Astrocyte (in vitro differentiated cells and primary cell): ENCODE measurements at regions not wholly inside any gene's neighbourhood (a gene's known extent, or its start where the extent isn't known, plus 50 kb on each side); places are given as distances from the start of the nearest gene placed in this dataset.

Source experiments
- DNase-seq: peaks from one replicate; pipeline ENCODE4 v3.0.0-alpha.2; 2010; ENCODE audit warnings: low read depth
- FAIRE-seq: peaks from 2 replicates; lab custom pipeline; 2011; peaks lifted over from hg19 to GRCh38; lab: Jason Lieb, UNC
- H2AFZ ChIP-seq: 2 replicates; pipeline ENCODE4 v1.6.0; 2012; ENCODE audit warnings: low read depth, low read length, inconsistent platforms
- H3K27ac ChIP-seq: 2 replicates; pipeline ENCODE4 v1.5.1; 2011; ENCODE audit warnings: low read depth, low read length, inconsistent platforms
- H3K27me3 ChIP-seq: 2 replicates; pipeline ENCODE4 v1.6.0; 2011; ENCODE audit warnings: low read length, inconsistent platforms; ENCODE audit not compliant: insufficient read depth
- H3K36me3 ChIP-seq: 2 replicates; pipeline ENCODE4 v1.5.1; 2011; ENCODE audit warnings: low read length, inconsistent platforms; ENCODE audit not compliant: insufficient read depth
- H3K4me1 ChIP-seq: 2 replicates; pipeline ENCODE4 v1.5.1; 2011; ENCODE audit warnings: low read length, inconsistent platforms; ENCODE audit not compliant: insufficient read depth
- H3K4me2 ChIP-seq: 2 replicates; pipeline ENCODE4 v1.6.0; 2012; ENCODE audit warnings: low read length, inconsistent platforms
- H3K4me3 ChIP-seq: 2 replicates; pipeline ENCODE4 v1.5.1; 2011; ENCODE audit warnings: low read depth, mild to moderate bottlenecking, low read length, inconsistent platforms; ENCODE audit not compliant: insufficient read depth
- H3K79me2 ChIP-seq: 2 replicates; pipeline ENCODE4 v1.6.0; 2012; ENCODE audit warnings: mild to moderate bottlenecking, low read length, inconsistent platforms; ENCODE audit not compliant: insufficient read depth
- H3K9ac ChIP-seq: 2 replicates; pipeline ENCODE4 v1.6.0; 2012; ENCODE audit warnings: mild to moderate bottlenecking, low read length, inconsistent platforms
- H3K9me3 ChIP-seq: 2 replicates; pipeline ENCODE4 v1.5.1; 2012; ENCODE audit warnings: low read depth, mild to moderate bottlenecking, low read length, inconsistent platforms; ENCODE audit not compliant: insufficient read depth
- H4K20me1 ChIP-seq: 2 replicates; pipeline ENCODE4 v1.6.0; 2012; ENCODE audit warnings: low read length, inconsistent platforms; ENCODE audit not compliant: insufficient read depth
- H3K27ac Mint-ChIP-seq: one replicate; pipeline ENCODE4 v1.8.0; 2021; ENCODE audit warnings: mild to moderate bottlenecking, mixed read lengths; ENCODE audit not compliant: unreplicated experiment
- H3K27me3 Mint-ChIP-seq: one replicate; pipeline ENCODE4 v1.8.0; 2021; ENCODE audit warnings: low read depth, mixed read lengths; ENCODE audit not compliant: unreplicated experiment
- H3K36me3 Mint-ChIP-seq: one replicate; pipeline ENCODE4 v1.8.0; 2021; ENCODE audit warnings: low read depth, mixed read lengths; ENCODE audit not compliant: unreplicated experiment
- H3K4me1 Mint-ChIP-seq: one replicate; pipeline ENCODE4 v1.8.0; 2021; ENCODE audit warnings: low read depth, mixed read lengths; ENCODE audit not compliant: unreplicated experiment
- H3K4me3 Mint-ChIP-seq: one replicate; pipeline ENCODE4 v1.8.0; 2021; ENCODE audit warnings: mild to moderate bottlenecking, moderate library complexity, mixed read lengths; ENCODE audit not compliant: unreplicated experiment
- H3K9me3 Mint-ChIP-seq: one replicate; pipeline ENCODE4 v1.8.0; 2021; ENCODE audit warnings: mild to moderate bottlenecking, mixed read lengths; ENCODE audit not compliant: unreplicated experiment
- CTCF ChIP-seq: IDR thresholded peaks from 2 replicates; pipeline ENCODE4 v1.5.1; 2011; ENCODE audit warnings: low read depth, mild to moderate bottlenecking, inconsistent platforms, low read length, moderate library complexity; ENCODE audit not compliant: insufficient read depth
- EZH2 ChIP-seq: IDR thresholded peaks from 2 replicates; pipeline ENCODE4 v1.6.1; 2012; ENCODE audit warnings: mild to moderate bottlenecking, low read length, inconsistent platforms; ENCODE audit not compliant: insufficient read depth

GRCh38 chr22:49418341-49418894, 409.3 kb downstream of the BRD1 start:
- FAIRE-seq (no peak), DNase-seq (no peak)
- Mint-ChIP-seq H3K9me3 (no peaks in the 10 kb centered on the region), H3K36me3 (no peaks in the 10 kb centered on the region), H3K4me1 (peaks cover 5% of the 10 kb centered on the region), H3K27me3 (peaks cover 15% of the 10 kb centered on the region), H3K4me3 (no peak overlapping the region), H3K27ac (no peak overlapping the region)
- H3K36me3 ChIP-seq = no peaks in the 10 kb centered on the region
- no peak overlapping the region for H3K4me2 ChIP-seq
- no peaks in the 10 kb centered on the region for H3K79me2 ChIP-seq
- H3K27me3 ChIP-seq = no peaks in the 10 kb centered on the region
- H4K20me1 ChIP-seq = no peaks in the 10 kb centered on the region
- no peaks in the 10 kb centered on the region for H3K4me1 ChIP-seq
- no peak overlapping the region for H2AFZ ChIP-seq
- no peak overlapping the region for H3K4me3 ChIP-seq
- H3K9ac ChIP-seq = no peak overlapping the region
- TF ChIP-seq EZH2 (no peak), CTCF (no peak)
- peaks cover 17% of the 10 kb centered on the region for H3K9me3 ChIP-seq
- no peak overlapping the region for H3K27ac ChIP-seq

GRCh38 chr22:49417833-49418232, 409.8 kb downstream of the BRD1 start:
- H3K9me3 ChIP-seq = peaks cover 13% of the 10 kb centered on the region
- DNase-seq = no peak
- H3K4me3 Mint-ChIP-seq = no peak overlapping the region

More at GRCh38 chr22:49417833-49418232, 409.8 kb downstream of the BRD1 start:
- Mint-ChIP-seq H3K9me3 (no peaks in the 10 kb centered on the region), H3K27ac (no peak overlapping the region), H3K27me3 (peaks cover 15% of the 10 kb centered on the region), H3K4me1 (peaks cover 4% of the 10 kb centered on the region), H3K36me3 (no peaks in the 10 kb centered on the region)
- H4K20me1 ChIP-seq = no peaks in the 10 kb centered on the region
- H3K27ac ChIP-seq = no peak overlapping the region
- no peak overlapping the region for H3K4me2 ChIP-seq
- no peak overlapping the region for H2AFZ ChIP-seq
- H3K27me3 ChIP-seq = no peaks in the 10 kb centered on the region
- H3K4me3 ChIP-seq = no peak overlapping the region
- no peaks in the 10 kb centered on the region for H3K36me3 ChIP-seq
- FAIRE-seq = no peak
- no peaks in the 10 kb centered on the region for H3K4me1 ChIP-seq
- no peak overlapping the region for H3K9ac ChIP-seq
- TF ChIP-seq CTCF (no peak), EZH2 (no peak)
- no peaks in the 10 kb centered on the region for H3K79me2 ChIP-seq
